GM12865 (cell line): ENCODE measurements at regions not wholly inside any gene's neighbourhood (a gene's known extent, or its start where the extent isn't known, plus 50 kb on each side); places are given as distances from the start of the nearest gene placed in this dataset.

ENCODE experiments used
- DNase-seq: peaks from one replicate; pipeline ENCODE4 v3.0.0; 2010; ENCODE audit warnings: low read depth
- H3K4me3 ChIP-seq: 2 replicates; pipeline ENCODE4 v1.5.1; 2011; ENCODE audit warnings: mild to moderate bottlenecking, low read depth, low read length, control low read depth
- CTCF ChIP-seq: IDR thresholded peaks from 2 replicates; pipeline ENCODE4 v1.5.1; 2011; ENCODE audit warnings: low read length, control low read depth, low read depth, inconsistent platforms; ENCODE audit not compliant: insufficient read depth; ENCODE audit errors: missing control alignments

GRCh38 chr3:80788914-80789313 is 972.5 kb downstream of the GBE1 start:
- no peak for TF ChIP-seq CTCF
- DNase-seq: no peak
- H3K4me3 ChIP-seq: no peak overlapping the region

GRCh38 chr3:80785875-80786274 is 975.6 kb downstream of the GBE1 start:
- TF ChIP-seq CTCF: no peak

GRCh38 chr3:80785475-80785874 is 976.0 kb downstream of the GBE1 start:
- no peak for DNase-seq
- TF ChIP-seq CTCF: peak; percentile 7
- H3K4me3 ChIP-seq: no peak overlapping the region

More at GRCh38 chr3:80785875-80786274, 975.6 kb downstream of the GBE1 start:
- no peak for DNase-seq
- no peak overlapping the region for H3K4me3 ChIP-seq

- no peak for DNase-seq
- TF ChIP-seq CTCF: no peak
- H3K4me3 ChIP-seq: no peak overlapping the region
These were observed 990.4 kb downstream of the GBE1 start for GRCh38 chr3:80771085-80771484.

- H3K4me3 ChIP-seq: no peak overlapping the region
- TF ChIP-seq CTCF: no peak
- DNase-seq: no peak
These were observed 991.1 kb downstream of the GBE1 start for GRCh38 chr3:80770106-80771074.

GRCh38 chr3:80769683-80770082 is 991.8 kb downstream of the GBE1 start:
- DNase-seq: no peak
- no peak for TF ChIP-seq CTCF
- no peak overlapping the region for H3K4me3 ChIP-seq
